GM18867 (cell line): ENCODE measurements at regions not wholly inside any gene's neighbourhood (a gene's known extent, or its start where the extent isn't known, plus 50 kb on each side); places are given as distances from the start of the nearest gene placed in this dataset.

Experiments
- ATAC-seq: cut with Tn5 transposase; IDR thresholded peaks from one replicate; pipeline ENCODE4 v1.9.1; 2021; ENCODE audit warnings: mild to moderate bottlenecking, moderate library complexity; ENCODE audit not compliant: unreplicated experiment

DNA sequence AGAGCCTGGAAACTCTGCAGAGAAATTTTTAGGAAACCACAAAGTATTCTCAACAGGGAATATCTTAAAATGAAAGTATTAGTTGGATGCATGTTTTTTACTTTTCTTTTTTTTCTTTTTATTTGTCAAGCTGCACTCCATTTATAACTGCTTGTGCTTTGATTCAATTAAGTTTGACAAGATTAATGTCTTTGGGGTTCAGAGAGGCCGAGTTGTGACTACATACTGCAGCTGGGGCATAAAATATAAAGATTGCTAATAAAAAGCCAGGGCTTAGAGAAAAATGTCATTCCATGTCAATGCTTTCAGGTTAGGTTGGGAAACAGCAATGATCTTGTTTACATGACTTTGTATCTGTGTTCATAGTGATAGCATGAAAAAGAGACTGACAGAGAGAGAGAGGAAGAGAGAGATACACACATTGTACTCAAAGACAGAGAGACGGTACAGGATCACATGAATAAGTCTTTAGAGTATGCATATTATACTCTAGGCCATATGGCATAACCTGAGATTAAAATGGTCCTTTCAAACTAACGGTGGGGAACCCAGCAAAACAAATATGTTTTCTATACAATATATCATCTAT, 1022.3 kb upstream of the CNTNAP5 start:
- no peak for ATAC-seq

DNA sequence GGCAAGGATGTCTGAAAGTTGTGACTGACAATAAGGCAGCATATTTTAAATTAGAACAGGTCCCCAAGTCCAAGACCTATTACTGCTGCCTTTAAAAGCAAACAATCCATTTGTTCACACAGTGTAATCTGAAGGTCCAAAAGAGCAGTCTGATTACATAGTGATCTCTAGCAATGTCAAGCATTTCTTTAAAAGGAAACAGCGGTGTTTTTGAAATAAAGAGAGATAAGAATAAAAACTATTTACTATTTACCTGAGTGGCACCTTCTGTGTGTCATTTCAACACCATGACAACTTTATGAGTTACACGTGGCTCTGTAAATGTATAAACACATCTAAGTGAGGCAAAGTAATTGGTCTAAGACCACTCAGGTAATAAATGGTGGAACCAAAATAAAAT, 1009.9 kb upstream of the CNTNAP5 start:
- no peak for ATAC-seq

DNA sequence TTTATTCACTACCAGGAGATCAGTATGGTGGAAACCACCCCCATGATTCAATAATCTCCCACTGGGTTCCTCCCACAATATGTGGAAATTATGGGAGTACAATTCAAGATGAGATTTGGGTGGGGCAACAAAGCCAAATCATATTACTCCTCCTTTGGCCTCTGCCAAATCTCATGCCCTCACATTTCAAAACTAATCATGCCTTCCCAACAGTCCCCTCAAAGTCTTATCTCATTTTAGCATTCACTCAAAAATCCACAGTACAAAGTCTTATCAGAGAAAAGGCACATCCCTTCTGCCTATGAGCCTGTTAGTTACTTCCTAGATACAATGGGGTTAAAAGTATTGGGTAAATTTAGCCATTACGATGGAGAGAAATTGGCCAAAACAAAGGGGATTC, 989.5 kb upstream of the CNTNAP5 start:
- ATAC-seq, result no peak

DNA sequence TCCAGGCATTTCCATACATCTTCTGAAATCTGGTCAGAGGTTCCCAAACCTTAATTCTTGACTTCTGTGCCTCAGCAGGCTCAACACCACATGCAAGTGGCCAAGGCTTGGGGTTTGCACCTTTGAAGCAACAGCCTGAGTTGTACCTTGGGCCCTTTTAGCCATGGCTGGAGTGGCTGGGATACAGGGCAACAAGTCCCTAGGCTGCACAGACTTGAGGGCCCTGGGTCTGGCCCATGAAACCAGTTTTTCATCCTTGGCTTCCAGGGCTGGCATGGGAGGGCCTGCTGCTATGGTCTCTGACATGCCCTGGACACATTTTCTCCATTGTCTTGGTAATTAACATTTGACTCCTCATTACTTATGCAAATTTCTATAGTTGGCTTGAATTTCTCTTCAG, 988.8 kb upstream of the CNTNAP5 start:
- no peak for ATAC-seq

DNA sequence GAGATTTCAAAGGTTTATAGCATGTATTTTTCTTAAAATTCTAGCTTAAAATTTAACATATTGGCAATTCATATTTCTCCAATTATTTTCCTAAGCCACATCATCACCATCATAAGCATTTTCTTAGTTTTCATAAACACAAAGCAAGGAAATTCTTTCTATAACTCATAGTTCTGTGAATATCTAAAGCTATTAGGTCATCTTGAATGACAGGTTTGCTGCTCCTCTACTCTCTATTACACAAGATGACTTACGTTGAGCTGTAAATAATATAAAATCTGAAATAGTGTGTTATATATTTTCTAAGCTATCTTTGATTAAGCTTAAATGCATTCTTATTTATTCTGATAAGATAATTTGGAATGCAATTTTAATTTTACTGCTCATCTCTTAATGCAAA, 984.6 kb upstream of the CNTNAP5 start:
- ATAC-seq, result no peak

DNA sequence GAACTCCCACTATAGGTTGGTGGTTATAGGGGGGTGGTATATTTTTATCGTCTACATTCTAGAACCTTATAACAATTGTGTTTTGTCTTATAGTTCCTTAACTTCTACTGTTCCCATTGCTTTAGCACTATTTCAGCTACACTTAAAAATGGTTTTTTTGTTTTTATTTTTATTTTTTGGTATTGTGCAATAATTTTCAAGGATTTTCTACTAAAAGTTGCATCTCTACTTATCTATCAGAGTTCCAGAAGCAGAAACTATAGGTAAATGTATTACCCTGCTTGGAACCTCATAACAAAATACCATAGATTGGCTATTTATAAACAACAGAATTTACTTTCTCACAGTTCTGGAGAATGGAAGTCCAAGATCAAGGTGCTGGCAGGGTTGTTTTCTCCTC, 981.6 kb upstream of the CNTNAP5 start:
- ATAC-seq, result no peak

DNA sequence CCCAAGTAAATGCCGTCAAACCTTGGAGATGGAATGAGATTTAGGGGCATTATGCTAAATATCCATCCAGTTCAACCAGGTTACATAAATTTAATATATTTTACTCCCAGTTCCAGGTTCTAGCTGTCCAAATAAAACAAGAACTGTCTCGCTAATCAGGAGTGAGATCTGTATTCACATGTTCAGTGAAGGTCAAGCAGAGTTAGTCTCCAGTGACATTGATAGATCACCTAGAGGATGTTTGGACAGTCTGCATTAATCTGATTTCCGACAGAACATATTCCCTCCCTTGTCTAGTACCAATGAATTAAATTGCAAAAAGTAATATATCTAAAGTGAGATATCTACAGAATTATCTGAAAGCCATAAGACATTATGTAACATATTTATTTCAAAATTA, 979.4 kb upstream of the CNTNAP5 start:
- no peak for ATAC-seq

DNA sequence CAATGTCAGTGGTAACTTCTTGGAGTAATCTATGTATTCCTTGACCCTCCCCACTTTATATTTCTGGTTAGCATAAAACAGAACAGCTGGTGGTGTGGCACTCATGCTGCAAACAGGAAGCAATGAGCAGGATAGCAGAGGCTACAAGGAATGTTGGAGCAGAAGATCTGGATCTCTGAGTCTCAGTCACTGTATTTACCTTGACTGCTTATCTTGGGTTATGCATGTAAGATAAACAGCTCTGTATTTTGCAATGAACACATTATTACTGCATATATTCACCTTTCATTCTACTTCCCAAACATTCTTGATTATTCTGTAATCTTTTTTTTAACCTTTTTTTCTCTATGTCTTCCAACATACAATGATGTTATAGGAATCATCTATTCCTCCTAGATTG, 977.9 kb upstream of the CNTNAP5 start:
- no peak for ATAC-seq

DNA sequence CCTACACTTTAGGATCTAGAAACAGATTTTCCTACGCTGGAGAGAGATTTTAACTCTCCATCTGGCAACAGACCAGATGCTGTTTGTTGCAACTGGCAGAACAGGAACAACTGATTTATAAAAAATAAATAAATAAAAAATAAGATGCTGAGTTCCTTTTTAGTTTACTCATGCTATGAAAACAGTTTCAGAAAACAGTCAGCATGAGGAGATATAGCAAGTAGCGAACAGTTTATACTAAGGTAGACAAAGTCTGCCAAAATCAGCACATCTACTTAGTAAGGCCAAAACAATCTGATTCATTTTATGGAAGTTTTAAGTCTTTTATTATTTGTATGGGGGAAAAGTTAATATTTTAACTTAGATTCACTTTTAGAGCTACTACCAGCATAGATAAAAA, 974.0 kb upstream of the CNTNAP5 start:
- no peak for ATAC-seq

DNA sequence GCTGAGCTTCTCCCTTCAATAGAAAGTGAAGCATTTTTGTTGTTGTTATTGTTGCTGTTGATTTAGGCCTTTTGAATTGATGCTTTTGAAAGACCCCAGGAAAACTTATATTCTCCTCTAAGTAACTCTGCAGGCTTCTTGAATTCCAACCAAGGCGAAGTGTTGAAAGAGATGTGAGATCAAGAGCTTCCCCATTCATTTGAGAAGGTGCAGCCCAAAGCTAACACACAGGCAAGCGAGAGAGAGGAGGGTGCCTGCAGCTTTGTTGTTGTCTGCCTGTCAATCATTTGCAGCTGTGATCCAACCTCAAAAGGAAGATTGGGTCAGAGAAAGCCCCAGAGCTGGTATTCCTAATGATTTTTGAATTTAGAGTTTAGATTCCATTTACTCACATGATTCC, 963.6 kb upstream of the CNTNAP5 start:
- ATAC-seq, result no peak

DNA sequence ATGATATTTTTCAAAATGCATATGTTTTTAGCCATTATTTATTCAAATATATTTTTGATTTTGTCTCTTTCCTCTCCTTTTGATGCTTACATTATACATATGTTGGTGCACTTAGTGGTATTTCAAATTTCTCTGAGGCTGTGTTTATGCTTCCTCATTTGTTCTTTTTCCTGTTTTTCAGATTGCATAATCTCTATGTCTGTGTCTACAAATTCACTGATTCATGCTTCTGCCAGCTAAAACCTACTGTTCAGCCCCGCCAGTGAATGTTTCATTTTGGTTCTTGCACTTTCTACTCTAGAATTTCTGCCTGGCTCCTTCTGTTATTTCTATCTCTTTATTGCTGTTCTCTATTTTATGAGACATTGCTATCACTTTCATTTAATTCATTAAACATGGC, 951.7 kb upstream of the CNTNAP5 start:
- ATAC-seq, result no peak

DNA sequence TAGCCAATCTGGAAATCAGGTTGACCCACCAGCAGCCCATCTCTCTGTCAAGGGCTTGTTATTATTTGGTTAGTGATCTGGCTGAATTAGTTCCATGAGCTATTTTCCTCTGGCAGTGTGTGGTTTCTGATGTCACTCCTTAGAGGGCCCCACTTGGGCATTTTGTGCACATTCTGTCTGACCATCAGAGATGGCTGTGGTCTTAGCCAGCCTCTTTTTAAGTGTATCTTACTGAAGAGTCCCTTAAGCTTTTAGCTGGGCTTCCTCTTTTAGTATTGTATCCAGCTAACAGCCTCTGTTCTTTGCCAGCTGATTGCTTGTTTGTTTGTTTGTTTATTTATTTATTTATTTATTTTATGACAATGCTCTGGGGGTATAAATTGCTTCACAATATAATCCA, 951.1 kb upstream of the CNTNAP5 start:
- no peak for ATAC-seq

DNA sequence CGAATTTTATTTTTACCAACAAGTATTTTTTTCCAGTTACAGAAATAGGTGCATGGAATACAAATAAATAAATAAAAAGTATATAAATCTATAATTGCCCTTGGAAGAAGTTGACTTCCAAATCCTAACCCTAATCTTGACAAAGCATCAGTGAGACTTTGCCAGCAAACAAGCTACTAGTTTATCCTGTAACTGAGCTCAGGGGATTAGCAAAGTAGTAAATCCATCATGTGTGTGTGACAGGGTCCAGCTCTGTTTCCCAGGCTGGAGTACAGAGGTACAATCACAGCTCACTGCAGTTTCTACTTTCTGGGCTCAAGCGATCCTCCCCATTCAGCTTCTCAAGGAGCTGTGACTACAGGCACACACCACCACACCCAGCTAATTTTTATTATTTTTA, 948.0 kb upstream of the CNTNAP5 start:
- ATAC-seq, result no peak

DNA sequence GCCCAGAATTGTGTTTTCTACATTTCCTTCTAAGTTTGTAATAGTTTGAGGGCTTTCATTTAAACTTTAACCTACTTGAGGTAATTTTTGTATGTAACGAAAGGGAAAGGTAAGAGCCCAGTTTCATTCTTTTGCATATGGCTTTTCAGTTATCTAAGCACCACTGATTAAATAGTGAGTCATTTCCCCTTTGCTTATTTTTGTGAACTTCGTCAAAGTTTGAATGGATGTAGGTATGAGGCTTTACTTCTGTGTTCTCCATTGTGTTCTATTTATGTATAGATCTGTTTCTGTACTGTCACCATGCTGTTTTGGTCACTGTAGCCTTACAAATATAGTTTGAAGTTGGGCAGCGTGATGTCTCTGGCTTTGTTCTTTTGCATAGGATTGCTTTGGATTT, 944.8 kb upstream of the CNTNAP5 start:
- peak; percentile 94 for ATAC-seq

DNA sequence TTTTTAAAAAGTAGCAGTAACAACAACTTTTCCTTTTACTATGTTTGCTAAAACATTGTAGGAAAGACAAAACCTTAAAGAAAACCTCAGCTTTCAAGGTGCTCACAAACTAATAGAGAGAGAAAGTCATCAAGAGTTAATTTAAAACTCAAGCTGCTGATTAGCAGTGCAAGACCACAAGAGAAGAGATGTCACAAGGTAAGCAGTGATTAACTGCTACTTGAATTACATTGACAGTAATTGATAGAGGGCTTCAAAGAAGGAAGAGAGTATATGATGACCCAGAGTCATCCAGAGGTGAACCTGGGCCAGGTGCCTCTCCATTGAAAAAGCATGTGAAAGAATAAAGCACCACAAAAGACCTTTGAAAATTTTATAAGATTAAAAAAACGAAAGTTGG, 939.6 kb upstream of the CNTNAP5 start:
- ATAC-seq, result no peak

DNA sequence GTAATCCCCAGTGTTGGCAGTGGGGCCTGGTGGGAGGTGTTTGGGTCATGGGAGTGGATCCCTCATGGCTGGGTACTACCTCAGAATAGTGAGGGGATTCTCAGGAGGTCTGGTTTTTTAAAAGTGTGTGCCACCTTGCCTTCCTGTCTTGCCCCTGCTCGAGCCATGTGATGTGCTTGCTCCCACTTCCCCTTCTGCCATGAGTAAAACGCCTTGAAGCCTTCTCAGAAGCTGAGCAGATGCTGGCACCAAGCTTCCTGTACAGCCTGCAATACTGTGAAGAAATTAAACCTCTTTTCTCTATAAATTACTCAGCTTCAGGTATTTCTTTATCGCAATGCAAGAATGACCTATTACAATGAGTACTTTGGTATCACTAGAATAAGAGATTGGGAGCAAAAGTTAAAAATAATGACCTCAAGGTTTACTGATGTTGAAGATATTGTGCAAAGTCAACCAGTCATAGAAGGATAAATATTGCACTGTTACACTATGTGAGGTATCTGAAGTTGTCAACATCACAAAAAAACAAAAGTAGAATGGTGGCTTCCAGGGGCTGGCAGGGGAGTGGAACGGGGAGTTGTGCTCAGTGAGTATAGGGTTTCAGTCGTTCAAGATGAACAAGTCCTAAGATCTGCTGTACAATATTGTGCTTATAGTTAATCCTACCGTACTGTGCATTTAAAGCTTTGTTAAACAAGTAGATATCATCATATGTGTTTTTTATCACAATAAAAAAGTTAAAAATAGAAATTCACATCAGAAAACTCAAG, 938.3 kb upstream of the CNTNAP5 start:
- no peak for ATAC-seq

DNA sequence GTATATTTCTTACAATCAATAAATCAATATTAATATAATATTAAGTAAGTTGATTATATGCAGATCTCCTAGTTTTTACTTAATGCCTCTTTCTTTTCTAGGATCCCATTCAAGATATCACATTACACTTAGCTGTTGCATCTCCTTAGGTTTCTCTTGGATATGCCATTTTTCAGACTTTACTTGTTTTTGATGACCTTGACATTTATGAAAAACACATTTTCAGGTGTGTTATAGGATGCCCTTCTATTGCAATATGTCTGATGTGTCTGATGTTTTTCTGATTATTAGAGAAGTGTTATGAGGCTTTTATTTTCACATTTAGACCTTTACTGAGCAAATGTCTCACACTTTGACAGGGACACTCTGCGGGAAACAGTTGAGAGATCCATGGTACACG, 933.6 kb upstream of the CNTNAP5 start:
- no peak for ATAC-seq

DNA sequence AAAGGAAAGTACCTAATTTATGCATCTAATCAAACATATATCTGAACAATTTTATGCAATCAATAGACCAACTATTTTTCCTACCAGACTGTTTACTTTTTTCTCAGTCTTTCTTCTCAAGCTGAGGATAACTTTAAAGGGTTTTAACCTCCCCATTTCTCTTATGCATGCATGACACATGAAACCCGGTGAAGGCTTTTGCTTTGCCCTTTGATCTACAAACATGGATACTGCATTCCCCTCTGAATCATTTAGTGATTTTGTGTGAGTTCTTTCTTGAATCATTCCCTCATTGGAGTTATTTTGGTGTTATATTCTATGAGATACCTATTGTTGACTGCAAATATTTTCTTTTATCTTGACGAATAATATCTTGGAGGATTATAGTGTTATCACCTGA, 931.9 kb upstream of the CNTNAP5 start:
- no peak for ATAC-seq

DNA sequence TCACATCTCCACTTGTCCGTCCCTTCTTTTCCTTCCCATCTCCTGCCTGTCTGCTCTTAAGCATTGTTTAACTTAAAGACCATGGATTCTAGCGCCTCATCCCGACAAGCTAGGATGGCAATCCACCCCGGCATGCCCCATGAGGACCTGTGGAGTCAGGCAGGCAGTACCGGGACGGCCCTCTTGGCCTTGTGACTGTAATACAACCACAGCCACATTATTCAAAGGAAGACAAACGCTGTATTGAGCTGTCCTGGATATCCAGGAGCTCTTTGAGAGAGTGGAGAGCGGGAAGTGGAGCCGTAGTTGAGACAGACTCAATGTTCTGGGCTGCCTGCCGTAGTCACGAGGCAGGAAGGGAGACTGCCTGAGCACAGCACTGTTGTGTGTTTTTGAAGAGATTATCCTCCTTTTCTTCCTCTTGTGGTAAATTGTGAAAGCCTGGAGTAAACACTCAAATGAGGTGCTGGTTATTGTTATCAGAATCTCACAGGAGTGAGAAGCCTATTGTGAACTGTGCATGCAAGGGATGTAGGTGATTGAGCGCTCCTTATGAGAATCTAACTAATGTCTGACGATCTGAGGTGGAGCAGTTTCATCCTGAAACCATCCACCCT, 929.8 kb upstream of the CNTNAP5 start:
- no peak for ATAC-seq

DNA sequence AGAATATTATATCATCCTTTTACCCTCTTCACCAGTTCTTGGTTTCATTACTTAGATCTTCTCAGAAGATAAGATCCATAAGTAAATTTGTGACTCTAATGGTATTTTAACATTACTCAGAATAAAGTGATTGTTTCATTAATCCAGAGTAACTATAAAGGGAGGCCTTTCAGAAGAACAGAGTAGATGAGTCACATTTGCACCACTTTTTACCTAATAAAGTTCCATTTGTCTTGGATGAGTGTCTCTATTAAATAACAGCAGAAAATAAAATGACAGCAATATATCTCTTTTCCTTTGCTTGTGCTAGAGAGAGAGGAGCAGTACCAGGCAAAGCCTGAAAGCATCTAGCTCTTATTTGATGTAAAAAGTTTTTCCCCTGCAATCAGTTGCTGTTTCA, 926.5 kb upstream of the CNTNAP5 start:
- ATAC-seq, result no peak

DNA sequence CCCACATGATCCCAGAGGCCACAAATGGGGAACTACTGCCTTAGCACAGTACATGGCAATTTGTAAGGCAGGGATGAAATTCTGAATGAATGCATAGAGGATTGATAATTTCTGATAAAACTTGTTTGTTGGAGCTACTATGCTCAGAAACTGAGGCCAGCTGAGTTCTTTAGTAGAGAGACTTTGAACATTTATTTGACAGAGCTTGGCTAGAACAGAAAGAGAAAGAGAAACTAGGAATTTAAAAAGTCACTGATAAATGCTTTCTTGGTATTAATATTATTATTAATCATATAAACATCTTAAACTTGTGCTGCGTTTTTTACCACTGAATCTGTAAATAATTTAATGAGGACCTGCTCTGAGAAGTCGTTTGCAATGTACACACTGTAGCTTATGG, 923.7 kb upstream of the CNTNAP5 start:
- ATAC-seq, result peak; percentile 68

DNA sequence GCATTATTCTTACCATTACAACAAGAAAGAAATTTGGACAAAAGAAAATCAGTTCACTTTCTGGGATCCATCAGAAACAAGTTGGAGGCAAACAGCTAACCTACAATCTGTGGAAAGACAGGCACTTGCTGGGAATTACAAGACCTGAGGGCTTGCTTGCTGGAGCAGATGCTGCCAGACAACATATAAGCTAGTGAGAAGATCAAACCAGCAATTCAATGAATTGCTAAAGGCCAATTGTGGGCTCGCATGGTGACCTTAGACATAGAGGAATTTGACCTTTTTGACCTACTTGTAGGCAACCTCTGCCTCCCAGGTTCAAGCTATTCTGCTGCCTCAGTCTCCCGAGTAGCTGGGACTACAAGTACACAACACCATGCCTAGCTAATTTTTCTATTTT, 921.2 kb upstream of the CNTNAP5 start:
- no peak for ATAC-seq

DNA sequence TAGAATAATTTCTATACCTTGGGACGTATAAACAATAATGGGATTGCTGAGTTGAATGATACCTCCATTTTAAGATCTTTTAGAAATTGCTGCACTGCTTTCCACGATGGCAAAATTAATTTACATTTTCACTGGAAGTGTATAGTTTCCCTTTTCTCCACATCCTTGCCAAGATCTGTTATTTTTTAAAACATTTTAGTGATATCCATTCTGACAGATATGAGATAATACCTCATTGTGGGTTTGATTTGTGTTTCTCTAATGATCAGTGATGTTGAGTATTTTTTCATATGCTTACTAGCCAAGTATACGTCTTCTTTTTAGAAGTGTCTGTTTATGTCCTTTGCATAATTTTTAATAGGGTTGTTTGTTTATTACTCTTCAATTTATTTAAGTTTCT, 908.5 kb upstream of the CNTNAP5 start:
- no peak for ATAC-seq
